Tibial artery (tissue), 4 donors: ENCODE measurements at regions not wholly inside any gene's neighbourhood (a gene's known extent, or its start where the extent isn't known, plus 50 kb on each side); places are given as distances from the start of the nearest gene placed in this dataset.

ENCODE experiments used
- DNase-seq, 2 donors: peaks; one replicate each; pipeline ENCODE4 v3.0.0-alpha.2; 2019
- H3K27ac ChIP-seq, 2 donors: fragments of 200-600 bp; sonication (generic) in 1 of 2; 1 replicate in 1 of 2; 2 replicates in 1 of 2; pipeline ENCODE4 v1.5.1; 2018 to 2019; ENCODE audit warnings: mild to moderate bottlenecking in 1 of 2
- H3K27me3 ChIP-seq, 2 donors: fragments of 200-600 bp; sonication (generic) in 1 of 2; one replicate each; pipeline versions ENCODE4 v1.5.1 to v1.6.0; 2016 to 2019
- H3K36me3 ChIP-seq, 3 donors: fragments of 200-600 bp; sonication (generic) in 2 of 3; one replicate each; pipeline ENCODE4 v1.5.1; 2016 to 2019; ENCODE audit warnings: mild to moderate bottlenecking in 2 of 3
- H3K4me1 ChIP-seq, 4 donors: fragments of 200-600 bp; sonication (generic) in 2 of 4; 1 replicate in 3 of 4; 2 replicates in 1 of 4; pipeline ENCODE4 v1.5.1; 2016 to 2019
- H3K4me3 ChIP-seq, 2 donors: fragments of 200-600 bp; sonication (generic) in 1 of 2; 1 replicate in 1 of 2; 2 replicates in 1 of 2; pipeline ENCODE4 v1.5.1; 2018 to 2019; ENCODE audit warnings: mild to moderate bottlenecking in 2 of 2
- H3K9me3 ChIP-seq, 3 donors: fragments of 200-600 bp; sonication (generic) in 1 of 3; one replicate each; pipeline ENCODE4 v1.5.1; 2016 to 2019
- CTCF ChIP-seq, 2 experiments: fragments of 200-600 bp in 1 of 2; fragments of 450-650 bp in 1 of 2; IDR thresholded peaks; one replicate each; pipeline ENCODE4 v1.5.1; 2017 to 2019; ENCODE audit warnings: antibody characterized with exemption in 2 of 2, mild to moderate bottlenecking in 1 of 2, moderate library complexity in 1 of 2
- intact Hi-C: fragments of 100-400 bp; cut with DNase I; formaldehyde crosslinking; loops from one replicate; pipeline ENCODE4 v1.15.0; 2023; ENCODE audit warnings: low total_unique reads

GRCh38 chr13:33525763-33526162 is 240.2 kb upstream of the STARD13 start:
- Histone ChIP-seq H3K9me3 (no peaks in the 10 kb centered on the region), H3K27ac (peak overlapping the region; percentile 5 to 55), H3K4me1 (peaks cover 0 to 43% (median 3%) of the 10 kb centered on the region in 4 donors), H3K27me3 (no peaks in the 10 kb centered on the region), H3K4me3 (no peak overlapping the region), H3K36me3 (no peaks in the 10 kb centered on the region)
- TF ChIP-seq CTCF (IDR thresholded peaks at IDR 0.05): no peak
- no peak for DNase-seq
- intact Hi-C loops: no loop called here

GRCh38 chr13:33526718-33527117 is 241.2 kb upstream of the STARD13 start:
- intact Hi-C loops: no loop called here
- Histone ChIP-seq H3K9me3 (no peaks in the 10 kb centered on the region), H3K4me1 (peaks cover 0 to 43% (median 3%) of the 10 kb centered on the region in 4 donors), H3K27me3 (no peaks in the 10 kb centered on the region), H3K27ac (no peak overlapping the region), H3K36me3 (no peaks in the 10 kb centered on the region), H3K4me3 (no peak overlapping the region)
- no peak for DNase-seq
- TF ChIP-seq CTCF (IDR thresholded peaks at IDR 0.05): no peak

- Histone ChIP-seq H3K9me3 (no peaks in the 10 kb centered on the region), H3K27me3 (no peaks in the 10 kb centered on the region), H3K4me3 (no peak overlapping the region), H3K4me1 (peaks cover 0 to 34% (median 3%) of the 10 kb centered on the region in 4 donors), H3K27ac (no peak overlapping the region), H3K36me3 (no peaks in the 10 kb centered on the region)
- intact Hi-C loops: no loop called here
- no peak for DNase-seq
- TF ChIP-seq CTCF (IDR thresholded peaks at IDR 0.05): no peak
Observed at GRCh38 chr13:33528896-33529295, 243.3 kb upstream of the STARD13 start.

- Histone ChIP-seq H3K27me3 (no peaks in the 10 kb centered on the region), H3K9me3 (no peaks in the 10 kb centered on the region), H3K4me3 (no peak overlapping the region), H3K36me3 (no peaks in the 10 kb centered on the region), H3K4me1 (peaks cover 0 to 8% (median 0%) of the 10 kb centered on the region in 4 donors), H3K27ac (no peak overlapping the region)
- intact Hi-C loops: no loop called here
- TF ChIP-seq CTCF (IDR thresholded peaks at IDR 0.05): no peak
- DNase-seq: no peak
Observed at GRCh38 chr13:33531484-33531883, 245.9 kb upstream of the STARD13 start.

GRCh38 chr13:33535061-33535460 is 249.5 kb upstream of the STARD13 start:
- no peak for TF ChIP-seq CTCF (IDR thresholded peaks at IDR 0.05)
- peaks cover 0 to 26% (median 1%) of the 10 kb centered on the region in 4 donors for H3K4me1 ChIP-seq
- no peaks in the 10 kb centered on the region for H3K27me3 ChIP-seq
- H3K27ac ChIP-seq: no peak overlapping the region
- H3K4me3 ChIP-seq: no peak overlapping the region
- H3K9me3 ChIP-seq: no peaks in the 10 kb centered on the region
- DNase-seq: no peak
- intact Hi-C loops: no loop called here
- no peaks in the 10 kb centered on the region for H3K36me3 ChIP-seq

- DNase-seq: no peak
- peaks cover 0 to 41% (median 5%) of the 10 kb centered on the region in 4 donors for H3K4me1 ChIP-seq
- no peaks in the 10 kb centered on the region for H3K36me3 ChIP-seq
- no peak overlapping the region for H3K4me3 ChIP-seq
- intact Hi-C loops: no loop called here
- no peaks in the 10 kb centered on the region for H3K27me3 ChIP-seq
- H3K27ac ChIP-seq: peak overlapping the region in 1 of 2 donors; percentile 96
- TF ChIP-seq CTCF (IDR thresholded peaks at IDR 0.05): no peak
- no peaks in the 10 kb centered on the region for H3K9me3 ChIP-seq
Observed at GRCh38 chr13:33536601-33537000, 251.0 kb upstream of the STARD13 start.
